ENCODE measurements at regions not wholly inside any gene's neighbourhood (a gene's known extent, or its start where the extent isn't known, plus 50 kb on each side); places are given as distances from the start of the nearest gene placed in this dataset.

- Histone ChIP-seq H2AFZ (ENCODE audit: low read depth) (no peak overlapping the region), H3K79me2 (ENCODE audit: insufficient read depth) (no peaks in the 10 kb centered on the region), H3K9me2 (no peaks in the 10 kb centered on the region), H3K4me1 (ENCODE audit: control insufficient read depth in 1 of 2, insufficient read depth in 2 of 2, low read depth in 1 of 2, low read length in 1 of 2) (no peaks in the 10 kb centered on the region), H3K27ac (ENCODE audit: low read depth in 2 of 2, low read length in 1 of 2) (no peak overlapping the region), H3K4me2 (no peak overlapping the region), H3K9ac (no peak overlapping the region), H3K9me3 (no peaks in the 10 kb centered on the region), H3F3A (replicated peaks; ENCODE audit: insufficient read depth) (no peaks in the 10 kb centered on the region), H3K36me3 (replicated peaks in 1 of 2; ENCODE audit: control insufficient read depth in 1 of 2, insufficient read depth in 2 of 2, low read length in 1 of 2) (no peaks in the 10 kb centered on the region), H3K4me3 (ENCODE audit: low read depth in 2 of 2, low read length in 1 of 2) (no peak overlapping the region), H3K27me3 (ENCODE audit: insufficient read depth) (no peaks in the 10 kb centered on the region), H4K20me1 (ENCODE audit: insufficient read depth) (no peaks in the 10 kb centered on the region)
- POLR2A ChIA-PET = no interaction called here
- TF ChIP-seq EZH2phosphoT487 (IDR thresholded peaks at IDR 0.05; ENCODE audit: borderline replicate concordance, low read depth) = no peak
- no peak for TF ChIP-seq MEF2A (IDR thresholded peaks at IDR 0.05; ENCODE audit: borderline replicate concordance, low read depth)
- no peak for TF ChIP-seq EP300 (IDR thresholded peaks at IDR 0.05; ENCODE audit: borderline replicate concordance in 1 of 2, low read depth in 1 of 2, low read length in 1 of 2)
- no peak for TF ChIP-seq RFX5 (IDR thresholded peaks at IDR 0.05; ENCODE audit: low read length)
- TF ChIP-seq IRF3 (IDR thresholded peaks at IDR 0.05; ENCODE audit: low read depth, low read length) = no peak
- no peak for TF ChIP-seq RAD21 (IDR thresholded peaks at IDR 0.05; ENCODE audit: low read length)
- no peak for TF ChIP-seq SMC3 (IDR thresholded peaks at IDR 0.05; ENCODE audit: low read depth, low read length)
- TF ChIP-seq USF1 (IDR thresholded peaks at IDR 0.05; ENCODE audit: borderline replicate concordance, low read depth) = no peak
- no peak for TF ChIP-seq PBX3 (IDR thresholded peaks at IDR 0.05)
- TF ChIP-seq TAF1 (IDR thresholded peaks at IDR 0.05; ENCODE audit: borderline replicate concordance, low read depth, low read length) = no peak
- TF ChIP-seq POLR2AphosphoS5 (IDR thresholded peaks at IDR 0.05; ENCODE audit: low read depth, low read length) = no peak
- TF ChIP-seq MXI1 (IDR thresholded peaks at IDR 0.05; ENCODE audit: low read depth, low read length) = no peak
- no peak for TF ChIP-seq NFIC (IDR thresholded peaks at IDR 0.05; ENCODE audit: borderline replicate concordance)
- TF ChIP-seq SIN3A (IDR thresholded peaks at IDR 0.05; ENCODE audit: borderline replicate concordance, low read depth, low read length) = no peak
- no peak for TF ChIP-seq RXRA (IDR thresholded peaks at IDR 0.05; ENCODE audit: borderline replicate concordance, low read depth)
- TF ChIP-seq GATA2 (CRISPR knock-in tag; IDR thresholded peaks at IDR 0.05) = no peak
- no peak for TF ChIP-seq FOSL2 (IDR thresholded peaks at IDR 0.05; ENCODE audit: borderline replicate concordance, low read depth)
- no peak for TF ChIP-seq ZBTB33 (IDR thresholded peaks at IDR 0.05; ENCODE audit: borderline replicate concordance, low read depth)
- TF ChIP-seq GABPA (IDR thresholded peaks at IDR 0.05; ENCODE audit: low read depth) = no peak
- no peak for DNase-seq
- CTCF ChIA-PET = interaction anchor here (2.0 to 3.7 kb wide), 3 partner anchors 561 to 591 kb away, joined by 8 to 23 read pairs (median 11); no protein-coding TSS in a partner anchor
- WGBS (ENCODE audit: low lambda C conversion rate) = 80% methylated on average over 6 of the region's 6 CpGs
Observed at GRCh38 chr1:228666686-228667623, 68.3 kb upstream of the RHOU start.

Data from SK-N-SH (cell line).